ENCODE measurements at regions not wholly inside any gene's neighbourhood (a gene's known extent, or its start where the extent isn't known, plus 50 kb on each side); places are given as distances from the start of the nearest gene placed in this dataset.

DNA sequence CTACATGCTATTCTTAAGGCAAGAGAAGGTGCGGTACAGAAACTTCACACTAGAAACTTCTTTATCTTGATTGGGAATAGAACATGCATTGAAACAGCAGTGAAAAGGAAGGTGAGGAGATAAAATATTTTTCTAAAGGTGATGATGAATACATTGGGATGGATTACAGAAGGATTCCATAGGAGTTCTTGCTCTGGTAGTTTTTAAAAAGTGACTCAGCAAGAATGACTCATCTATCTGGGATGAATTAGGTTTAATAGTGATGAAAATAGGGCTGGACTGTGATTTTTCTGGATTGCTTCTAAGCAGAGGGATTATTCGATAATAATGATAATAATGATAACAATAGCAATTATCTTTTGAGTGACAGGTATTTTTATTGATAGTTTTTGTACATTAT lies 65.6 kb upstream of the HS3ST4 start:
- no peak for ATAC-seq
- no peaks in the 10 kb centered on the region for H3K27me3 ChIP-seq
- H3K36me3 ChIP-seq, result no peaks in the 10 kb centered on the region
- no peak overlapping the region for H3K4me3 ChIP-seq
- H3K9me3 ChIP-seq, result no peaks in the 10 kb centered on the region
- TF ChIP-seq, protein P1, sequence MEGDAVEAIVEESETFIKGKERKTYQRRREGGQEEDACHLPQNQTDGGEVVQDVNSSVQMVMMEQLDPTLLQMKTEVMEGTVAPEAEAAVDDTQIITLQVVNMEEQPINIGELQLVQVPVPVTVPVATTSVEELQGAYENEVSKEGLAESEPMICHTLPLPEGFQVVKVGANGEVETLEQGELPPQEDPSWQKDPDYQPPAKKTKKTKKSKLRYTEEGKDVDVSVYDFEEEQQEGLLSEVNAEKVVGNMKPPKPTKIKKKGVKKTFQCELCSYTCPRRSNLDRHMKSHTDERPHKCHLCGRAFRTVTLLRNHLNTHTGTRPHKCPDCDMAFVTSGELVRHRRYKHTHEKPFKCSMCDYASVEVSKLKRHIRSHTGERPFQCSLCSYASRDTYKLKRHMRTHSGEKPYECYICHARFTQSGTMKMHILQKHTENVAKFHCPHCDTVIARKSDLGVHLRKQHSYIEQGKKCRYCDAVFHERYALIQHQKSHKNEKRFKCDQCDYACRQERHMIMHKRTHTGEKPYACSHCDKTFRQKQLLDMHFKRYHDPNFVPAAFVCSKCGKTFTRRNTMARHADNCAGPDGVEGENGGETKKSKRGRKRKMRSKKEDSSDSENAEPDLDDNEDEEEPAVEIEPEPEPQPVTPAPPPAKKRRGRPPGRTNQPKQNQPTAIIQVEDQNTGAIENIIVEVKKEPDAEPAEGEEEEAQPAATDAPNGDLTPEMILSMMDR (IDR thresholded peaks at IDR 0.05), result no peak
- no peak for DNase-seq
- intact Hi-C loops (cut with DNase I), result no loop called here
- H3K4me1 ChIP-seq, result no peaks in the 10 kb centered on the region
- no peak overlapping the region for H3K27ac ChIP-seq

DNA sequence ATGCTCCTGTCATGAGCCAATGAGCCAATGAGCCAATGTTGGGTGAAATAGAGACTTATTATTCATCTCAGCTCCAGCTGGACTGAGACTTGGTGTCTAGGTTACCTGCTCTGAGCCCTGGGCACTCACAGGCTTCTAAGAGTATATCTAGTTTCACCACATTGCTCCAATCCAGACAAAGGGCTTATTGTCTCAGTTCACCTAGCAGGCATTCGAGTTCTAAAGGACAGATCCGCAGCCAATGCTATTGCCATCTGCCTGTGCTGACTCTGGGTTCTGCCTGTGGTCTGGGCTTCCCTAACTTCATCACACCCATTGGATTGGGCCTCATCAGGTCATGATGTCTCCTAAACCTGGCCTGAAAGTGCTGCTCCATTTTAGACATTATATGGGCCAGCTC lies 66.1 kb upstream of the HS3ST4 start:
- ATAC-seq (no peak), DNase-seq (no peak)
- Histone ChIP-seq H3K9me3 (no peaks in the 10 kb centered on the region), H3K4me1 (no peaks in the 10 kb centered on the region), H3K36me3 (no peaks in the 10 kb centered on the region), H3K27ac (no peak overlapping the region), H3K27me3 (no peaks in the 10 kb centered on the region), H3K4me3 (no peak overlapping the region)
- intact Hi-C loops (cut with DNase I), result no loop called here
- TF ChIP-seq, protein P1 (IDR thresholded peaks at IDR 0.05), result no peak

DNA sequence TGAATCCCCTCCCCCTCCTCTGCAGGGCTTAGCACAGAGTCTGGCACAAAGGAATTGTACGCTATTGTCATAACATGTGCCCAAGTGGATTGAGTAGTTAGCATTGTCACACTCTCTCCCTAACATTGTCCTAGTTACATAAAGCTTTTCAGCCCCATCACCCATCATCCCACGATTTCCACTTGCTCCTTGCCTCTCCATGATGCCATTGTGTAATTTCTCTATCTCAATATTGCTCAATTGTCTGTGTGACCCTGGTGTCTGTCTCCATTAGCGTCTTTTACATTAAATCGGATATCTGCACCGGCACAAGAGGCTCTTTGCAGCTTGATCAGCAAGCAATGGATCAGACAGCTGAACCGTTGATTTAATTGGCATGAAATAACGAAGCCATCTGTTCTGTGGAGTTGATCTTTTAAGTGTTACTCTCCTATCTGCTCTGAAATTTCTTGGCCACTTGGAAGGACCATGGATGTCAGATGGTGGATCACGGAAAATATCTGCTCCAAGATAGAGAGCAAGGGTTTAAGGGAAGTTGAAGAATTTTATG lies 77.0 kb upstream of the HS3ST4 start:
- DNase-seq, result no peak
- Histone ChIP-seq H3K9me3 (no peaks in the 10 kb centered on the region), H3K27ac (no peak overlapping the region), H3K4me1 (no peaks in the 10 kb centered on the region), H3K36me3 (no peaks in the 10 kb centered on the region), H3K4me3 (no peak overlapping the region), H3K27me3 (no peaks in the 10 kb centered on the region)
- intact Hi-C loops (cut with DNase I), result no loop called here
- no peak for ATAC-seq
- TF ChIP-seq, protein P1 (IDR thresholded peaks at IDR 0.05), result no peak

DNA sequence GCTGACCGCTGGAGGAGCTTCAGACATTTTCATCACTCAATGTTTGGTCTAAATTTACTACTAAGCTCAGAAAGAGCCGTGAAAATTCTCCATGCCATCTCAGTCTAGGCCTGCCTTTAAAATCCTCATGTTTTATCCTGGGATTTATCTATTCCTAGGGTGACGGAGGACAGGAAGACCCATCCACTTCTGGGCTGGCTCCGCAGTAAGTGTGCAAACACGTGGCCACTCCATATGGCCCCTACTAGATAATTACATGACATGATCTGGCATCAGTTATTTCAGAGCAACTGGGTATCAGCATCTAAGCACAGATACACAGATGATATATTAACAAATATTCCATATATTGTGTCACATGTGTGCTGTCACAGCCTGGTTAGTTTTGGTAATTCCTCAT lies 77.8 kb upstream of the HS3ST4 start:
- intact Hi-C loops (cut with DNase I), result no loop called here
- DNase-seq, result no peak
- no peak overlapping the region for H3K4me3 ChIP-seq
- H3K9me3 ChIP-seq, result no peaks in the 10 kb centered on the region
- no peaks in the 10 kb centered on the region for H3K36me3 ChIP-seq
- TF ChIP-seq, protein P1 (IDR thresholded peaks at IDR 0.05), result no peak
- no peak overlapping the region for H3K27ac ChIP-seq
- no peaks in the 10 kb centered on the region for H3K4me1 ChIP-seq
- no peaks in the 10 kb centered on the region for H3K27me3 ChIP-seq
- ATAC-seq, result no peak

DNA sequence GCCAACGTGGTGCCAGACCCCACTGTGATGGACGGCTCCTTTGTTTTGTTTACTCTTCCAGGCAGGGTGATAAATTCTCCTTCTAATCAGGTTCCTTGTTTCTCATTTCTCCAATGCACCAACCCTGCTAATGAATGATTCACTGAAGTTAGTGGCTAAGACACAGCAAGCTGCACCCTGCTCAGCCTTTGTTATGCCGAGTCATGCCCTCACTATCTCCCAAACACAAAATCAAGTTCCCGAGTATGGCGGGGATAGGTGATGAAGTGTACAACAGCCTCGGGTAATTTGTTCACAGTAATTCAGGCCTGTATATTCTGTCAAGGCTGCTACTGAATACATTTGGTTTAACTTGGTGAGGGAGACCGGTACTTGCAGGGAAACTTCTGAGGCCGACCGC lies 83.8 kb upstream of the HS3ST4 start:
- intact Hi-C loops (cut with DNase I), result no loop called here
- DNase-seq (no peak), ATAC-seq (no peak)
- no peaks in the 10 kb centered on the region for H3K9me3 ChIP-seq
- TF ChIP-seq, protein P1 (IDR thresholded peaks at IDR 0.05), result no peak
- H3K27me3 ChIP-seq, result no peaks in the 10 kb centered on the region
- H3K36me3 ChIP-seq, result no peaks in the 10 kb centered on the region
- no peak overlapping the region for H3K4me3 ChIP-seq
- H3K4me1 ChIP-seq, result no peaks in the 10 kb centered on the region
- no peak overlapping the region for H3K27ac ChIP-seq

DNA sequence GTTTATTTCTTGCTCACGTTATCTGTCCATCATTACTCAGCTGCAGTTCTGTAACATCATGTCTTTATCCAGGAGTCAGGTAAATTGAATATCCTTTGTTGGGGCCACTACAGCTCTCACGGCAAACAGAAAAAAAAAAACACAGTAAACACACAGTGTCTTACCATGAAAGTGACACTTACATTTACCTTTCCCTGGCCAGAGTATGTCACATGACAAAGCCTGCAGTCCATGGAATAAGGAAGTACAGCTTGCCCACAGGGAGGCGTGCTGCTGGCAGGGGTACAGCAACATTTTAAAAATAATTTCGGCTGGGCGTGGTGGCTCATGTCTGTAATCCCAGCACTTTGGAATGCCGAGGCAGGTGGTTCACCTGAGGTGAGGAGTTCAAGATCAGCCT lies 85.7 kb upstream of the HS3ST4 start:
- Histone ChIP-seq H3K9me3 (no peaks in the 10 kb centered on the region), H3K4me3 (no peak overlapping the region), H3K4me1 (no peaks in the 10 kb centered on the region), H3K36me3 (no peaks in the 10 kb centered on the region), H3K27me3 (no peaks in the 10 kb centered on the region), H3K27ac (no peak overlapping the region)
- TF ChIP-seq, protein P1 (IDR thresholded peaks at IDR 0.05), result no peak
- DNase-seq (no peak), ATAC-seq (no peak)
- intact Hi-C loops (cut with DNase I), result no loop called here
